ENCODE measurements at regions not wholly inside any gene's neighbourhood (a gene's known extent, or its start where the extent isn't known, plus 50 kb on each side); places are given as distances from the start of the nearest gene placed in this dataset.

DNA sequence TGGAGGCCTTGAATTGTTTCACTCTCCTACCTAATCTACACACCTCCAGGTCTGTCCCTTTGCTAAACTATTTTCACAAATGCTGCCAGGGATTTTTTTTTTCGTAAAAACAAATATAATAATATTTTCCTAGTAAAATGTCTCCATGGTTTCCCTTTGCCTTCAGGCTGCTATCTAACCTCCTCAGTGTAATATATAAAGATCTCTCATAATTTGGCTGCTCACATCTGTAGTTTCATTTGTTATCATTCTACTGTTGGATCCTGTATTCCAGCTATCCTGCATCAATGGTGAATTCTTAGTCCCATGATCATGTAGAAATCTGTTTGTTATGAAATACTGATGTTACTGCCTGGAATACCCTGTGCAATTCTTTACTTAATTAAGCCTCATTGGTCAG lies 211.9 kb upstream of the CHRM2 start:
- in situ Hi-C loops (cut with MboI; ENCODE audit: low pct_unique_long_range_greater_than_20kb, low sequenced_read_pairs, unreplicated experiment): no loop called here
- TF ChIP-seq, protein P1, sequence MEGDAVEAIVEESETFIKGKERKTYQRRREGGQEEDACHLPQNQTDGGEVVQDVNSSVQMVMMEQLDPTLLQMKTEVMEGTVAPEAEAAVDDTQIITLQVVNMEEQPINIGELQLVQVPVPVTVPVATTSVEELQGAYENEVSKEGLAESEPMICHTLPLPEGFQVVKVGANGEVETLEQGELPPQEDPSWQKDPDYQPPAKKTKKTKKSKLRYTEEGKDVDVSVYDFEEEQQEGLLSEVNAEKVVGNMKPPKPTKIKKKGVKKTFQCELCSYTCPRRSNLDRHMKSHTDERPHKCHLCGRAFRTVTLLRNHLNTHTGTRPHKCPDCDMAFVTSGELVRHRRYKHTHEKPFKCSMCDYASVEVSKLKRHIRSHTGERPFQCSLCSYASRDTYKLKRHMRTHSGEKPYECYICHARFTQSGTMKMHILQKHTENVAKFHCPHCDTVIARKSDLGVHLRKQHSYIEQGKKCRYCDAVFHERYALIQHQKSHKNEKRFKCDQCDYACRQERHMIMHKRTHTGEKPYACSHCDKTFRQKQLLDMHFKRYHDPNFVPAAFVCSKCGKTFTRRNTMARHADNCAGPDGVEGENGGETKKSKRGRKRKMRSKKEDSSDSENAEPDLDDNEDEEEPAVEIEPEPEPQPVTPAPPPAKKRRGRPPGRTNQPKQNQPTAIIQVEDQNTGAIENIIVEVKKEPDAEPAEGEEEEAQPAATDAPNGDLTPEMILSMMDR (IDR thresholded peaks at IDR 0.05; ENCODE audit: extremely low read depth, insufficient read depth, missing control alignments): no peak
- no peak for DNase-seq (ENCODE audit: low spot score)

DNA sequence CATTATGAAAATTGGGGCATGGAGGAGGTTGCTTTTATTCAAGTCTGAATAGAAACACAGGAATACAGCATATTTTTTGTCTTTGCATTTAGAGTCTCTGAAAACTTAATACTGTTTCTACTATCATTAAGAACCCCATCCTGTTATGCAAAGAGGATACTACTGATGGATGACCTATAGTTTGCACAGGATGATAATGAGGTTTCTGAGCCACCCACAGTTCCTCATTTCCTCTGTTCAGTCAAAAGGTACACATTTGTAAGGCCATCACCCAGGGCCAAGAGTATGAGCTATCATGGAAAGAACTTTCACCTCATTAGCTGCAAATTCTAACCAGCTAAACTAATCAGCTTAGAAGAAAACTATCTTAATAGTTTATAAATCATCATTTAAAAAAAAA lies 213.0 kb upstream of the CHRM2 start:
- TF ChIP-seq, protein P1 (IDR thresholded peaks at IDR 0.05; ENCODE audit: extremely low read depth, insufficient read depth, missing control alignments): no peak
- DNase-seq (ENCODE audit: low spot score): no peak
- in situ Hi-C loops (cut with MboI; ENCODE audit: low pct_unique_long_range_greater_than_20kb, low sequenced_read_pairs, unreplicated experiment): no loop called here

DNA sequence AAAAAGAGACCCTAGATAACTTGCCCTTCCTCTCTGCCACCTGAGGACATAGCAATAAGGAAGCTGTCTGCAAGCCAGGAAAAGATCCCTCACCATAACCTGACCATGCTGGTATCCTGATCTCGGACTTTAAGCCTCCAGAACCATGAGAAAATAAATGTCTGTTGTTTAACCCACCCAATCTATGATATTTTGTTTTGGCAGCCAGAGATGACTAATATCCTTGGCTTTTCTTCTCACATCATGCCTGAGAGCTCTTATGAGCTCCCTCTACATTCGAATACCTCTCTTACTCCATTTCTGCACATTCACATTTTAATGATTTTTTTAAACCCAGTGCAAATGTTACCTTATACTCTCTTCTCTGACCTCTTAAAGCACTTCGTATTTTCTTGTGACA lies 214.0 kb upstream of the CHRM2 start:
- TF ChIP-seq, protein P1 (IDR thresholded peaks at IDR 0.05; ENCODE audit: extremely low read depth, insufficient read depth, missing control alignments): no peak
- in situ Hi-C loops (cut with MboI; ENCODE audit: low pct_unique_long_range_greater_than_20kb, low sequenced_read_pairs, unreplicated experiment): no loop called here
- no peak for DNase-seq (ENCODE audit: low spot score)

DNA sequence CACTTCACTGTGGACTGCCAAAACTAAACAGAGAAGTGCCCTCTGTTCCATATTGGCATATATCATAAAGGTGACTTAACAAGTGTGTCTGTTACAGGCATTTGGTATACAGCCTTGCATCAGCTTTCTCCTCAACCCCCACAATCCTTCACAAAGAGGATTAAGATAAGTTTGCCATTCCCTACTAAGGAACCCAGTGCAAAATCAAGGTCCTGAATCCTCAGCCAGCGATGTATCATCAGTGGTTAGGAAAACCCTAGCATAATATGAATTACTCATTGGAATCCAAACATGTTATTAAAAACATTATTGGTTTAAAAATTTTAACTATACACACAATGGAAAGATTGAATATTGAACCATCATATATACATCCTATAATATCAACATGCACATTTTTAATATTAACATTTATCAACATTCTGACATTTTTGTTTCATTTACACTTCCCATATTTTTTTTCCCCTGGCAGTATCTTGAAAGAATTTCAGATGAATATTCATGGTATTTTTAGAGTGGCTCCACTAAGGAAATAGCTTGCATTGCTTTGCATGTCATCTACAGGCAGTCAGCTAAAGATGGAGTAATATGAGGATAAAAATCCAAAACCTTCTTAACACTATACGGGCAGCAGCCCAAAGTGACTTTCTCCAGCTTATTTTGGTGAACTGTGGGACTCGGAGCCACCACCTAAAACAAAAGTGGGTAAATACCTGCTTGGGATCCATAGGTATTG lies 215.6 kb upstream of the CHRM2 start:
- in situ Hi-C loops (cut with MboI; ENCODE audit: low pct_unique_long_range_greater_than_20kb, low sequenced_read_pairs, unreplicated experiment): no loop called here
- DNase-seq (ENCODE audit: low spot score): no peak
- TF ChIP-seq, protein P1 (IDR thresholded peaks at IDR 0.05; ENCODE audit: extremely low read depth, insufficient read depth, missing control alignments): no peak

- DNase-seq (ENCODE audit: low spot score): no peak
- TF ChIP-seq, protein P1 (IDR thresholded peaks at IDR 0.05; ENCODE audit: extremely low read depth, insufficient read depth, missing control alignments): no peak
- in situ Hi-C loops (cut with MboI; ENCODE audit: low pct_unique_long_range_greater_than_20kb, low sequenced_read_pairs, unreplicated experiment): no loop called here
These were observed 227.5 kb upstream of the CHRM2 start for GRCh38 chr7:136640977-136641376.

GRCh38 chr7:136637813-136638212 lies 230.6 kb upstream of the CHRM2 start:
- in situ Hi-C loops (cut with MboI; ENCODE audit: low pct_unique_long_range_greater_than_20kb, low sequenced_read_pairs, unreplicated experiment): no loop called here

More at GRCh38 chr7:136637813-136638212, 230.6 kb upstream of the CHRM2 start:
- TF ChIP-seq, protein P1 (IDR thresholded peaks at IDR 0.05; ENCODE audit: extremely low read depth, insufficient read depth, missing control alignments): no peak
- no peak for DNase-seq (ENCODE audit: low spot score)

Measured in GM13977 (cell line).